Retinal pigment epithelial cell (primary cell): ENCODE measurements at regions not wholly inside any gene's neighbourhood (a gene's known extent, or its start where the extent isn't known, plus 50 kb on each side); places are given as distances from the start of the nearest gene placed in this dataset.

Source experiments
- DNase-seq: peaks from one replicate; pipeline ENCODE4 v3.0.0-alpha.2; 2010; ENCODE audit warnings: low read depth
- H3K4me3 ChIP-seq: 2 replicates; pipeline ENCODE4 v1.5.1; 2011; ENCODE audit warnings: mild to moderate bottlenecking, low read length, control low read depth, moderate library complexity
- CTCF ChIP-seq: conservative IDR thresholded peaks from 2 replicates; pipeline ENCODE4 v1.5.1; 2011; ENCODE audit warnings: low read depth, low read length, control low read depth, inconsistent platforms

GRCh38 chr2:67889056-67889455 lies 173.7 kb downstream of the C1D start:
- no peak overlapping the region for H3K4me3 ChIP-seq
- no peak for DNase-seq
- TF ChIP-seq CTCF: no peak

- no peak overlapping the region for H3K4me3 ChIP-seq
- no peak for TF ChIP-seq CTCF
- no peak for DNase-seq
These were observed 171.2 kb downstream of the C1D start for GRCh38 chr2:67891642-67892041.

- H3K4me3 ChIP-seq: no peak overlapping the region
- DNase-seq: no peak
- no peak for TF ChIP-seq CTCF
These were observed 170.4 kb downstream of the C1D start for GRCh38 chr2:67892339-67892846.

GRCh38 chr2:67895227-67895941 lies 167.4 kb downstream of the C1D start:
- DNase-seq: no peak
- H3K4me3 ChIP-seq: no peak overlapping the region
- TF ChIP-seq CTCF: no peak

- no peak for DNase-seq
- H3K4me3 ChIP-seq: no peak overlapping the region
- no peak for TF ChIP-seq CTCF
These were observed 166.7 kb downstream of the C1D start for GRCh38 chr2:67896076-67896475.

GRCh38 chr2:67896476-67896875 lies 166.3 kb downstream of the C1D start:
- TF ChIP-seq CTCF: no peak
- H3K4me3 ChIP-seq: no peak overlapping the region
- no peak for DNase-seq

GRCh38 chr2:67898595-67898994 lies 164.2 kb downstream of the C1D start:
- TF ChIP-seq CTCF: no peak
- H3K4me3 ChIP-seq: no peak overlapping the region
- no peak for DNase-seq
